Motor neuron (in vitro differentiated cells): ENCODE measurements at regions not wholly inside any gene's neighbourhood (a gene's known extent, or its start where the extent isn't known, plus 50 kb on each side); places are given as distances from the start of the nearest gene placed in this dataset.

Experiments used
- ATAC-seq, 8 experiments: fragments of 200-7000 bp; cut with Tn5 transposase; replicated peaks in 6 of 8; 2 replicates each; pipeline ENCODE4 v1.8.0; 2021; ENCODE audit warnings: mild to moderate bottlenecking in 8 of 8, moderate library complexity in 8 of 8
- H3K27ac ChIP-seq, 2 donors: fragments of 250-450 bp; sonication (Bioruptor Pico); 2 replicates each; pipeline ENCODE4 v1.9.0; 2021; ENCODE audit warnings: antibody characterized with exemption in 2 of 2, mild to moderate bottlenecking in 2 of 2, moderate library complexity in 1 of 2
- H3K4me1 ChIP-seq, 2 donors: fragments of 250-450 bp; sonication (Bioruptor Pico); replicated peaks in 1 of 2; 2 replicates each; pipeline ENCODE4 v1.6.1; 2021; ENCODE audit warnings: antibody characterized with exemption in 2 of 2, mild to moderate bottlenecking in 2 of 2, moderate library complexity in 1 of 2
- H3K4me3 ChIP-seq, 5 donors: fragments of 250-450 bp; sonication (Bioruptor Pico); 2 replicates each; pipeline ENCODE4 v1.9.0; 2021; ENCODE audit warnings: antibody characterized with exemption in 5 of 5, mild to moderate bottlenecking in 5 of 5, moderate library complexity in 4 of 5
- WGBS, 10 experiments: fragments of 450-650 bp; shearing (Covaris generic); methylation state at CpG; one replicate each; pipeline ENCODE4 v1.0.0; 2022; 5-methylcytosine and 5-hydroxymethylcytosine counted together
- in situ Hi-C, 9 experiments: fragments of 400-800 bp; cut with MboI; loops; one replicate each; pipeline ENCODE4 v1.15.0; 2021; ENCODE audit warnings: low sequenced_read_pairs in 9 of 9, low pct_unique_long_range_greater_than_20kb in 2 of 9; ENCODE audit not compliant: unreplicated experiment in 9 of 9

DNA sequence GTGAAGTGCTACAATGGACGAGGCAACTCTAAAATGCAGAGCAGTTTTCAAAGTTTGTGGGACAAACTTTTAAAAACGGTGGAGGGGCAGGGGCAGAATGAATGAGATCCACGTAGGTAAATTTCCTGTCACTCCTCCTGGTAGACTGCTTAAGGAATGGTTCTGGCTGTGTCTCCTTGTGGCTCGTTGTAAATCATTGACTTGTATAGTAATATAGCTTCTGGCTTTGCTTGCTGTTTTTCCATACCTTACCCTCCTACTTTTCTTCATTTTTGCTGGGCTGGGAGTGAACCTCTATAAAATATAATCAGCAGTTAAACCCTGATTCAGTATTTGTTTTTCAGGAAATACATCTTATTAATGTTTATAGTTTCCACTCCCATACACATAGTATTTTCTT is 235.7 kb downstream of the TUSC1 start:
- H3K4me1 ChIP-seq, result no peaks in the 10 kb centered on the region
- WGBS, 10 experiments, result 0 to 83% (median 60%) methylated on average over 1 to 4 of the region's 4 CpGs; no CpG with 5 or more reads in 4 of the 10 experiments
- H3K27ac ChIP-seq, result no peak overlapping the region
- no peak for ATAC-seq
- in situ Hi-C loops, result no loop called here
- H3K4me3 ChIP-seq, result no peak overlapping the region

GRCh38 chr9:25427898-25428297 is 250.3 kb downstream of the TUSC1 start:
- WGBS, 10 experiments, result 0% methylated on average over 1 of the region's 4 CpGs; no CpG with 5 or more reads in 9 of the 10 experiments

GRCh38 chr9:25427290-25427689 is 251.0 kb downstream of the TUSC1 start:
- H3K27ac ChIP-seq, result no peak overlapping the region
- no peak for ATAC-seq
- in situ Hi-C loops, result no loop called here

More at GRCh38 chr9:25427898-25428297, 250.3 kb downstream of the TUSC1 start:
- H3K4me1 ChIP-seq, result no peaks in the 10 kb centered on the region
- ATAC-seq, result no peak
- in situ Hi-C loops, result no loop called here
- no peak overlapping the region for H3K4me3 ChIP-seq
- H3K27ac ChIP-seq, result no peak overlapping the region

GRCh38 chr9:25421560-25421959 is 256.7 kb downstream of the TUSC1 start:
- Histone ChIP-seq H3K4me1 (no peaks in the 10 kb centered on the region), H3K4me3 (no peak overlapping the region), H3K27ac (no peak overlapping the region)
- 0 to 100% (median 63%) methylated on average over 1 of the region's 1 CpG; no CpG with 5 or more reads in 3 of the 10 experiments for WGBS, 10 experiments
- in situ Hi-C loops, result no loop called here
- ATAC-seq, result no peak

More at GRCh38 chr9:25427290-25427689, 251.0 kb downstream of the TUSC1 start:
- Histone ChIP-seq H3K4me3 (no peak overlapping the region), H3K4me1 (no peaks in the 10 kb centered on the region)
- WGBS, 10 experiments, result 7 to 80% (median 23%) methylated on average over 1 to 3 of the region's 4 CpGs; no CpG with 5 or more reads in 5 of the 10 experiments

GRCh38 chr9:25418974-25419373 is 259.3 kb downstream of the TUSC1 start:
- Histone ChIP-seq H3K4me3 (no peak overlapping the region), H3K27ac (no peak overlapping the region), H3K4me1 (peaks cover 4 to 7% of the 10 kb centered on the region in 2 donors)
- in situ Hi-C loops, result no loop called here
- peak in 1 of 8 experiments; percentile 11 for ATAC-seq

GRCh38 chr9:25415718-25416117 is 262.5 kb downstream of the TUSC1 start:
- H3K4me1 ChIP-seq, result peaks cover 4 to 9% of the 10 kb centered on the region in 2 donors
- no peak for ATAC-seq
- no peak overlapping the region for H3K4me3 ChIP-seq
- 0 to 88% (median 68%) methylated on average over 1 of the region's 1 CpG for WGBS, 10 experiments
- in situ Hi-C loops, result no loop called here
- no peak overlapping the region for H3K27ac ChIP-seq

DNA sequence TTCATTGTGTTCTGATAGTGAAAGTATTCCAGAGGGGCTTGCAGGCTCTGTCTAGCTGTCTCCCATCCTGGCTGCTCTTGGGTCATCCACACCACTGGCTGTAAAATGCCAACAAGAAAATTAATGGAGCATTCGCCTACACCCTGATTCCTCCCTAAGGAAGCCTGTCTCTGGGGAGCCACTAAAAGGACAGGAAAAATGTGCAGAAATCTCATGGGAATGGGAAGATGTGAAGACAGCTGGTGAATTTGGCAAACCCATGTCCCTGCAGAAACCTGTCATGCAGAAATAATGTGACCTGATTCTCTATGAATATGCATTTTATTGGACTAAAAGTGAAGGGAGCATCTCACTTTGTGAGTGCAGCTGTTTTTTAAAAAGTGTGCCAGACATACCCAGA is 265.6 kb downstream of the TUSC1 start:
- no peak overlapping the region for H3K4me3 ChIP-seq
- H3K27ac ChIP-seq, result no peak overlapping the region
- H3K4me1 ChIP-seq, result peaks cover 4 to 9% of the 10 kb centered on the region in 2 donors
- in situ Hi-C loops, result no loop called here
- peak in 1 of 8 experiments; percentile 49 for ATAC-seq
- 0 to 83% (median 57%) methylated on average over 1 of the region's 1 CpG; no CpG with 5 or more reads in 3 of the 10 experiments for WGBS, 10 experiments

DNA sequence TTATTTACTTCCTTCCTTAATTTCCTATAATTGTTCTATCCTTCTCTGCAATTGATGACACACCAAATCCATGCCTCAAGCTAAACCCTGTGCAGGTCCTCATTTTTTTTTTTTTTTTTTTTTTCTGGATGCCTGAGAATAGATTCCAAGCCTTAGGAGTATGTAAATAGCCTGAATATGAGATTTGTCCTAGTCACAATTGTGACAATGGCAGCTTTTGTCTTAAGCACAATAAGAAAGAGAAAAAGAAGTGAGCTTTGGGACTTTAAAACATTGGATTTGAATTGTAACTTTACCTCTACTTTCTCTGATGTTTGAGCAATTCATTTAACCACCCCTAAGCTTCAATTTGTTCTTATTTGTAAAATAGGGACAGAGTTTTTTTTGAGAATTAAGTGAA is 280.5 kb downstream of the TUSC1 start:
- in situ Hi-C loops, result loop anchor here in 1 of 9 experiments (25.0 kb wide), 1 partner anchor 110 kb away; no protein-coding TSS in a partner anchor
- no peak for ATAC-seq
- Histone ChIP-seq H3K27ac (no peak overlapping the region), H3K4me3 (no peak overlapping the region), H3K4me1 (no peaks in the 10 kb centered on the region)

- H3K27ac ChIP-seq, result no peak overlapping the region
- ATAC-seq, result no peak
- H3K4me3 ChIP-seq, result no peak overlapping the region
- in situ Hi-C loops, result loop anchor here in 1 of 9 experiments (25.0 kb wide), 1 partner anchor 110 kb away; no protein-coding TSS in a partner anchor
- H3K4me1 ChIP-seq, result no peaks in the 10 kb centered on the region
Measured at GRCh38 chr9:25396828-25397227, 281.4 kb downstream of the TUSC1 start.

DNA sequence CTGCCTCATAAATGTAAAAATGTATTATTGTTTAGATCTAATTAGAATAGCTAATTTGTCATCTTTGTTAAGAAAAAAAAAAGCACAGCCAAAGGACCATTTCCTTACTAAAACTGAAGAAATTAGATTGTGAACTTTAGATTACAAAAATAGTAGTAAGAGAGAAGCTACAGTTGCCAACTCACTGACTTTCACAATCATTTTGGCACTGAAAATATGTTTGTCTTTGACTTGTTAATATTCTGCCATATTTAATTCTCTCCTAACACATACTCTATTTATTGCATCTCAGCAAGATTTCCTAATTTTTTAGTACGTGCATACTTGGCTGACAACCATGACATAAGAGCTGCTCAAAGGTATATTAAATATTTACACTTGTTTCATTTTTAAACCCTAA is 297.1 kb downstream of the TUSC1 start:
- ATAC-seq, result no peak
- no peak overlapping the region for H3K4me3 ChIP-seq
- WGBS, 10 experiments, result 0 to 100% (median 70%) methylated on average over 1 of the region's 1 CpG; no CpG with 5 or more reads in 1 of the 10 experiments
- H3K27ac ChIP-seq, result no peak overlapping the region
- in situ Hi-C loops, result loop anchor here in 1 of 9 experiments (25.0 kb wide), 1 partner anchor 94 kb away; no protein-coding TSS in a partner anchor
- H3K4me1 ChIP-seq, result no peaks in the 10 kb centered on the region

GRCh38 chr9:25377039-25377438 is 301.2 kb downstream of the TUSC1 start:
- H3K27ac ChIP-seq, result no peak overlapping the region
- ATAC-seq, result no peak
- H3K4me1 ChIP-seq, result no peaks in the 10 kb centered on the region
- 40 to 100% (median 87%) methylated on average over 1 to 3 of the region's 10 CpGs; no CpG with 5 or more reads in 7 of the 10 experiments for WGBS, 10 experiments
- H3K4me3 ChIP-seq, result no peak overlapping the region
- in situ Hi-C loops, result loop anchor here in 1 of 9 experiments (25.0 kb wide), 1 partner anchor 90 kb away; no protein-coding TSS in a partner anchor

DNA sequence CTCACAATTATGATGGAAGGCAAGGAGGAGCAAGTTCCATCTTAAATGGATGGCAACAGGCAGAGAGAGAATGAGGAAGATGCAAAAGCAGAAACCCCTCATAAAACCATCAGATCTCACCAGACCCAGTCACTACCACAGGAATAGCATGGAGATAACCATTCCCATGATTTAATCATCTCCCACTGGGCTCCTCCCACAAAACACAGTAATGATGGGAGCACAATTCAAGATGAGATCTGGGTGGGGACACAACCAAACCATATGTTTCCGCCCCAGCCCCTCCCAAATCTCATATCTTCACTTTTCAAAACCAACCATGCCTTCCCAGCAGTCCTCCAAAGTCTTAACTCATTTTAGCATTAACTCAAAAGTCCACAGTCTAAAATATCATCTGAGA is 304.0 kb downstream of the TUSC1 start:
- WGBS, 10 experiments, result 0 to 100% (median 57%) methylated on average over 1 of the region's 1 CpG; no CpG with 5 or more reads in 6 of the 10 experiments
- Histone ChIP-seq H3K27ac (no peak overlapping the region), H3K4me1 (no peaks in the 10 kb centered on the region), H3K4me3 (no peak overlapping the region)
- ATAC-seq, result no peak
- in situ Hi-C loops, result no loop called here

DNA sequence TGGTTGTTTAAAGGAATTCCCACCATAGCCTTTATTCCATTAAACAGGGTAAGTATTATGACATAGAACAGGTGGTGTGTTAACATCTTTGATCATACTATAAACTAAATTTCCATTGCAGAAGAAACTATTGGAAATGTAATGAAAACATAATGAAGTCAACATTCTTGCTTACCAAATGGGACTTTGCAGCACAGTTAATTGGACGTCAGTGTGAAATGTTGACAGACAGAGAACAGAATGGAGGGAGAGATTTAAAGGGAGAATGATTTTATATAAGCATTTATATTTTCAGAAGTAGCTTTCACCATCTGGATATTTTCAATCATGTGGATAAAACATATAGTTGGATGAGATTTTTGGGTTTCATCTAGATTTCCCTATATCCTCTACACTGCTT is 311.3 kb downstream of the TUSC1 start:
- Histone ChIP-seq H3K4me3 (no peak overlapping the region), H3K4me1 (no peaks in the 10 kb centered on the region), H3K27ac (no peak overlapping the region)
- in situ Hi-C loops, result no loop called here
- no peak for ATAC-seq
- WGBS, 10 experiments, result 0 to 100% (median 10%) methylated on average over 1 of the region's 1 CpG; no CpG with 5 or more reads in 3 of the 10 experiments

- WGBS, 10 experiments, result 0 to 100% (median 63%) methylated on average over 1 of the region's 1 CpG; no CpG with 5 or more reads in 4 of the 10 experiments
- Histone ChIP-seq H3K4me3 (no peak overlapping the region), H3K27ac (no peak overlapping the region), H3K4me1 (no peaks in the 10 kb centered on the region)
- in situ Hi-C loops, result no loop called here
- no peak for ATAC-seq
Measured at GRCh38 chr9:25353783-25354182, 324.5 kb downstream of the TUSC1 start.
